ENCODE measurements at regions not wholly inside any gene's neighbourhood (a gene's known extent, or its start where the extent isn't known, plus 50 kb on each side); places are given as distances from the start of the nearest gene placed in this dataset.

DNA sequence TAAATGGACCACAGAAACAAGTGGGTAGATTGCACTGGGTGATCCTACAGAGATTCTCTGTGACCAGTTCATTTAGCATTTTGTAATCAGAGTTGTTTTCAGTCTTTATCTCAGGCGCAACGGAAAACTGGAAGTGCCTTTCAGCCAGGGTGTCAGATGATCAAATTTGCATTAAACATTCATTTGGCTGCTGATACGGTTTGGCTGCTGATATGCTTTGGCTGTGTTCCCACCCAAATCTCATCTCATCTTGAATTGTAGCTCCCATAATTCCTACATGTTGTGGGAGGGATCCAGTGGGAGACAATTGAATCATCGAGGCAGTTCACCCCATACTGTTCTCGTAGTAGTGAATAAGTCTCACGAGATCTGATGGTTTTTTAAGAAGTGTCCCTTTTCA lies 1396.1 kb upstream of the TMEFF2 start:
- TF ChIP-seq POLR2A (IDR thresholded peaks at IDR 0.05; ENCODE audit: low read depth, low read length), result no peak
- no peak for TF ChIP-seq TAF1 (IDR thresholded peaks at IDR 0.05; ENCODE audit: borderline replicate concordance, low read depth, low read length)

Data from GM12892 (cell line).